ENCODE measurements at regions not wholly inside any gene's neighbourhood (a gene's known extent, or its start where the extent isn't known, plus 50 kb on each side); places are given as distances from the start of the nearest gene placed in this dataset.

DNA sequence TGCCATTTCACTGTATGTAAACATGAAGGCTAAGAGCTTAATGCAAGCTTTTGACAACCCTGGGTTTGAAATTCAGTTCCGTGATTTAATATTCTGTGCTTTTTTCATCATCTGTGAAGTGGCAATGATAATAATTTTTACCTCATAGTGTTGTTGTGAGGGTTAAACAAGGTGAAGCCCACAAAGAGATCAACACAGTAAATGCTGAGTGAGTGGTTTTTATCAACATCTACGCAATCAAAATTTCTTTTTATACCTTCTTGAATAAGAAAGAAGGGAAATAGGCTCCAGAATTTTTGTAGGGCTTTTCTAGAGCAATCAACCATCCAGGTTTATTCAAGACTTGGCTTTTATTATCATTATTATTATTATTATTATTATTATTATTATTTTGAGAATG is 490.8 kb downstream of the SOX5 start:
- TF ChIP-seq, protein P1, sequence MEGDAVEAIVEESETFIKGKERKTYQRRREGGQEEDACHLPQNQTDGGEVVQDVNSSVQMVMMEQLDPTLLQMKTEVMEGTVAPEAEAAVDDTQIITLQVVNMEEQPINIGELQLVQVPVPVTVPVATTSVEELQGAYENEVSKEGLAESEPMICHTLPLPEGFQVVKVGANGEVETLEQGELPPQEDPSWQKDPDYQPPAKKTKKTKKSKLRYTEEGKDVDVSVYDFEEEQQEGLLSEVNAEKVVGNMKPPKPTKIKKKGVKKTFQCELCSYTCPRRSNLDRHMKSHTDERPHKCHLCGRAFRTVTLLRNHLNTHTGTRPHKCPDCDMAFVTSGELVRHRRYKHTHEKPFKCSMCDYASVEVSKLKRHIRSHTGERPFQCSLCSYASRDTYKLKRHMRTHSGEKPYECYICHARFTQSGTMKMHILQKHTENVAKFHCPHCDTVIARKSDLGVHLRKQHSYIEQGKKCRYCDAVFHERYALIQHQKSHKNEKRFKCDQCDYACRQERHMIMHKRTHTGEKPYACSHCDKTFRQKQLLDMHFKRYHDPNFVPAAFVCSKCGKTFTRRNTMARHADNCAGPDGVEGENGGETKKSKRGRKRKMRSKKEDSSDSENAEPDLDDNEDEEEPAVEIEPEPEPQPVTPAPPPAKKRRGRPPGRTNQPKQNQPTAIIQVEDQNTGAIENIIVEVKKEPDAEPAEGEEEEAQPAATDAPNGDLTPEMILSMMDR (IDR thresholded peaks at IDR 0.05): no peak
- no peak for TF ChIP-seq POLR2A (IDR thresholded peaks at IDR 0.05)
